H9 (cell line): ENCODE measurements at regions not wholly inside any gene's neighbourhood (a gene's known extent, or its start where the extent isn't known, plus 50 kb on each side); places are given as distances from the start of the nearest gene placed in this dataset.

ENCODE experiments used
- DNase-seq: peaks from one replicate; pipeline ENCODE4 v3.0.0-alpha.2; 2017
- H2AFZ ChIP-seq: one replicate; pipeline ENCODE4 v1.6.1; 2013; ENCODE audit warnings: mild to moderate bottlenecking, low read length, control low read depth, moderate library complexity
- H2AK5ac ChIP-seq: 2 replicates; pipeline ENCODE4 v1.6.1; 2013; ENCODE audit warnings: low read length, control low read depth, mixed read lengths; ENCODE audit not compliant: insufficient read length
- H2BK120ac ChIP-seq: one replicate; pipeline ENCODE4 v1.6.1; 2013; ENCODE audit warnings: low read depth, mild to moderate bottlenecking, low read length, control low read depth, inconsistent platforms; ENCODE audit not compliant: poor library complexity, severe bottlenecking
- H2BK12ac ChIP-seq: 2 replicates; pipeline ENCODE4 v1.6.1; 2013; ENCODE audit warnings: low read length, control low read depth, mixed read lengths, low read depth; ENCODE audit not compliant: insufficient read length
- H2BK15ac ChIP-seq: 2 replicates; pipeline ENCODE4 v1.6.1; 2013; ENCODE audit warnings: low read depth, low read length, control low read depth
- H2BK20ac ChIP-seq: one replicate; pipeline ENCODE4 v1.6.1; 2013; ENCODE audit warnings: low read depth, mild to moderate bottlenecking, low read length, control low read depth, inconsistent platforms; ENCODE audit not compliant: poor library complexity, severe bottlenecking
- H2BK5ac ChIP-seq: 2 replicates; pipeline ENCODE4 v1.6.1; 2013; ENCODE audit warnings: low read length, control low read depth, mixed read lengths; ENCODE audit not compliant: insufficient read length
- H3K14ac ChIP-seq: 2 replicates; pipeline ENCODE4 v1.6.1; 2013; ENCODE audit warnings: low read length, control low read depth; ENCODE audit not compliant: insufficient read depth
- H3K18ac ChIP-seq: 2 replicates; pipeline ENCODE4 v1.6.1; 2013; ENCODE audit warnings: low read depth, mild to moderate bottlenecking, mixed read lengths, low read length, control low read depth; ENCODE audit not compliant: insufficient read length
- H3K23ac ChIP-seq: 2 replicates; pipeline ENCODE4 v1.6.1; 2013; ENCODE audit warnings: low read length, control low read depth, mixed read lengths, low read depth; ENCODE audit not compliant: insufficient read length
- H3K23me2 ChIP-seq: 2 replicates; pipeline ENCODE4 v1.6.1; 2013; ENCODE audit warnings: low read depth, mild to moderate bottlenecking, mixed read lengths, low read length, control low read depth; ENCODE audit not compliant: insufficient read length, poor library complexity, severe bottlenecking
- H3K27ac ChIP-seq: 2 replicates; pipeline ENCODE4 v1.5.1; 2013; ENCODE audit warnings: low read length, control low read depth, mixed read lengths, low read depth; ENCODE audit not compliant: insufficient read length
- H3K27me3 ChIP-seq: 2 replicates; pipeline ENCODE4 v1.6.1; 2013; ENCODE audit warnings: low read length, control low read depth, inconsistent platforms; ENCODE audit not compliant: insufficient read depth
- H3K4ac ChIP-seq: 2 replicates; pipeline ENCODE4 v1.6.1; 2013; ENCODE audit warnings: low read depth, mild to moderate bottlenecking, control low read depth, inconsistent platforms, low read length, moderate library complexity
- H3K4me1 ChIP-seq: 2 replicates; pipeline ENCODE4 v1.6.1; 2013; ENCODE audit warnings: low read length, control low read depth, inconsistent platforms; ENCODE audit not compliant: insufficient read depth
- H3K4me2 ChIP-seq: 2 replicates; pipeline ENCODE4 v1.6.1; 2013; ENCODE audit warnings: low read length, control low read depth, mixed read lengths; ENCODE audit not compliant: insufficient read length, insufficient read depth
- H3K56ac ChIP-seq: 2 replicates; pipeline ENCODE4 v1.6.1; 2013; ENCODE audit warnings: low read depth, mild to moderate bottlenecking, mixed read lengths, low read length, control low read depth; ENCODE audit not compliant: insufficient read length
- H3K79me1 ChIP-seq: 2 replicates; pipeline ENCODE4 v1.6.1; 2013; ENCODE audit warnings: low read depth, mild to moderate bottlenecking, moderate library complexity, low read length, control low read depth, inconsistent platforms; ENCODE audit not compliant: insufficient read depth, poor library complexity, severe bottlenecking
- H3K79me2 ChIP-seq: 2 replicates; pipeline ENCODE4 v1.6.1; 2013; ENCODE audit warnings: low read length, control low read depth, inconsistent platforms; ENCODE audit not compliant: insufficient read depth
- H3K9ac ChIP-seq: 2 replicates; pipeline ENCODE4 v1.6.1; 2013; ENCODE audit warnings: low read length, control low read depth, mixed read lengths; ENCODE audit not compliant: insufficient read length; ENCODE audit errors: extremely low read depth
- H3K9me3 ChIP-seq: one replicate; pipeline ENCODE4 v1.6.1; 2013; ENCODE audit warnings: low read depth, low read length, inconsistent platforms; ENCODE audit not compliant: control insufficient read depth
- H3T11ph ChIP-seq: one replicate; pipeline ENCODE4 v1.6.1; 2013; ENCODE audit warnings: mild to moderate bottlenecking, low read length, control low read depth, inconsistent platforms
- H4K20me1 ChIP-seq: one replicate; pipeline ENCODE4 v1.6.1; 2013; ENCODE audit not compliant: control insufficient read depth, insufficient read length, insufficient read depth
- H4K5ac ChIP-seq: 2 replicates; pipeline ENCODE4 v1.6.1; 2013; ENCODE audit warnings: low read depth, mild to moderate bottlenecking, mixed read lengths, low read length, control low read depth; ENCODE audit not compliant: insufficient read length
- H4K8ac ChIP-seq: replicated peaks from 2 replicates; pipeline ENCODE4 v1.6.1; 2013; ENCODE audit warnings: low read length, control low read depth, mixed read lengths, low read depth; ENCODE audit not compliant: insufficient read length
- H4K91ac ChIP-seq: 2 replicates; pipeline ENCODE4 v1.6.1; 2013; ENCODE audit warnings: low read depth, mild to moderate bottlenecking, moderate library complexity, mixed read lengths, low read length, control low read depth; ENCODE audit not compliant: insufficient read length
- H3K27ac Mint-ChIP-seq, 3 experiments: 2 replicates in 2 of 3; 3 replicates in 1 of 3; pipeline ENCODE4 v1.8.0; 2020 to 2021; ENCODE audit warnings: mixed read lengths in 3 of 3, mild to moderate bottlenecking in 1 of 3, moderate library complexity in 1 of 3
- H3K27me3 Mint-ChIP-seq: 2 replicates; pipeline ENCODE4 v1.8.0; 2021; ENCODE audit warnings: low read depth, mild to moderate bottlenecking, moderate library complexity, mixed read lengths
- H3K36me3 Mint-ChIP-seq, 3 experiments: 2 replicates in 2 of 3; 3 replicates in 1 of 3; pipeline ENCODE4 v1.8.0; 2020 to 2021; ENCODE audit warnings: low read depth in 3 of 3, mixed read lengths in 3 of 3; ENCODE audit not compliant: insufficient read depth in 1 of 3
- H3K4me1 Mint-ChIP-seq, 2 experiments: 2 replicates each; pipeline ENCODE4 v1.8.0; 2020; ENCODE audit warnings: mixed read lengths in 2 of 2
- H3K4me3 Mint-ChIP-seq, 2 experiments: 2 replicates in 1 of 2; 3 replicates in 1 of 2; pipeline ENCODE4 v1.8.0; 2020 to 2021; ENCODE audit warnings: mild to moderate bottlenecking in 2 of 2, mixed read lengths in 2 of 2, moderate library complexity in 1 of 2
- H3K9me3 Mint-ChIP-seq, 2 experiments: 2 replicates in 1 of 2; 3 replicates in 1 of 2; pipeline ENCODE4 v1.8.0; 2020; ENCODE audit warnings: mild to moderate bottlenecking in 2 of 2, mixed read lengths in 2 of 2, moderate library complexity in 1 of 2
- WGBS: extraction: QIAGEN DNeasy Blood & Tissue Kit; methylation state at CpG from one replicate; pipeline ENCODE4 v1.1.7; 2013; ENCODE audit warnings: missing lambda C conversion rate, low lambda C conversion rate, mixed read lengths; ENCODE audit not compliant: insufficient read length; ENCODE audit errors: extremely low coverage; 5-methylcytosine and 5-hydroxymethylcytosine counted together
- TF ChIP-seq, protein P1 (sequence below): fragments of 200-600 bp; sonication (generic); conservative IDR thresholded peaks from 3 replicates; pipeline ENCODE4 v1.8.0; 2021; ENCODE audit warnings: antibody characterized with exemption, mild to moderate bottlenecking

DNA sequence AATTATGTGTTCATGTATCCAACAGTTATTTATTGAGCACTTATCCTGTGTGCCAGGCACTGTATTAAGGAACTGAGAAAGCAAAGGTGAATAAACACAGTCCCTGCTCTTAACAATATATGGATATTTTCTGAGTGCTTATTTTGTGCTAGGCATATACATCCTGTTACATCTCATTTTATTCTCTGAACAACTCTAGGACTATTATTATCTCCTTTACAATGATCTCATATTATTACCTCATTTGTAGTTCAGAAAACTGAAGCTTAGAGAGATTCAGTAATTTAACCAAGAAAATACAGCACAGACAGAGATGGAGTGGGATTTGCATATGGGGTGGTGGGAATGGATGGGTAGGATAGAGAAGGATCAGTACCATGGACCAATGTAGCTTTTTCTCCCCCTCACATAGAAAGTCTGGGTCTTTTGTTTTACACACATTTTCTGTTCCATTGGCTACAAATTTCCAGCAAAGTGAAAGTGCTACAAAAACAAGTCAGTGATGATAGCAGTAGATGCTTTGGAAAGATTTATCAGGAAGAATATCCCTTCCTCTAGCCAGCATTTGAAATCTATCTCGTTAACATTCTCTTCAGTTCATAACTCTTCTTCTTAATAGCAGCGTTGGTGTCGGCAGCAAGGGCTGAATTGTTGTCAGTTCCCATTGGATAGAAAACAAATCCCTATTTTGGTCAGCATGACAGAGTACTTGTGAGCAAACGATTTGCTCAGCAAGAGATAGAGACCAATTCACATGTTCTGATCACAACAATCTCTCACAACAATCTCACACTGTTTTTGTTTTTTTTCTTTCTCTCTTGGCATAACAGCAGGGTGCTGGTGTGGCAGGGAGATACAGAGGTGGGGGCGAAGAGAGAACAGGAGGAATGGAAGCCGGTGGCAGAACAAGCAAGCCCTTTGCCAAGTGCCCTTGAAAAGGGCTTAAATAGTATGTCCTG lies 102.2 kb upstream of the KCTD1 start:
- no peak overlapping the region for H2BK20ac ChIP-seq
- no peak overlapping the region for H2BK5ac ChIP-seq
- peaks cover 45% of the 10 kb centered on the region in 2 experiments for H3K4me1 Mint-ChIP-seq
- H3K79me2 ChIP-seq, result no peaks in the 10 kb centered on the region
- H3K27me3 ChIP-seq, result peaks cover 4% of the 10 kb centered on the region; the same call in 1 of the 2 replicates
- H4K5ac ChIP-seq, result no peak overlapping the region
- H4K91ac ChIP-seq, result no peak overlapping the region
- no peak overlapping the region for H3K14ac ChIP-seq
- no peak overlapping the region for H2AK5ac ChIP-seq
- H4K8ac ChIP-seq, result no peak overlapping the region
- no peak overlapping the region for H3K9ac ChIP-seq
- TF ChIP-seq, protein P1, sequence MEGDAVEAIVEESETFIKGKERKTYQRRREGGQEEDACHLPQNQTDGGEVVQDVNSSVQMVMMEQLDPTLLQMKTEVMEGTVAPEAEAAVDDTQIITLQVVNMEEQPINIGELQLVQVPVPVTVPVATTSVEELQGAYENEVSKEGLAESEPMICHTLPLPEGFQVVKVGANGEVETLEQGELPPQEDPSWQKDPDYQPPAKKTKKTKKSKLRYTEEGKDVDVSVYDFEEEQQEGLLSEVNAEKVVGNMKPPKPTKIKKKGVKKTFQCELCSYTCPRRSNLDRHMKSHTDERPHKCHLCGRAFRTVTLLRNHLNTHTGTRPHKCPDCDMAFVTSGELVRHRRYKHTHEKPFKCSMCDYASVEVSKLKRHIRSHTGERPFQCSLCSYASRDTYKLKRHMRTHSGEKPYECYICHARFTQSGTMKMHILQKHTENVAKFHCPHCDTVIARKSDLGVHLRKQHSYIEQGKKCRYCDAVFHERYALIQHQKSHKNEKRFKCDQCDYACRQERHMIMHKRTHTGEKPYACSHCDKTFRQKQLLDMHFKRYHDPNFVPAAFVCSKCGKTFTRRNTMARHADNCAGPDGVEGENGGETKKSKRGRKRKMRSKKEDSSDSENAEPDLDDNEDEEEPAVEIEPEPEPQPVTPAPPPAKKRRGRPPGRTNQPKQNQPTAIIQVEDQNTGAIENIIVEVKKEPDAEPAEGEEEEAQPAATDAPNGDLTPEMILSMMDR, result no peak
- no peak overlapping the region for H3K4me3 Mint-ChIP-seq
- H2BK15ac ChIP-seq, result no peak overlapping the region
- DNase-seq, result no peak
- peaks cover 42% of the 10 kb centered on the region for H3K27me3 Mint-ChIP-seq
- no peak overlapping the region for H2BK120ac ChIP-seq
- H3K4me1 ChIP-seq, result no peaks in the 10 kb centered on the region; the same call in 1 of the 2 replicates
- H3K27ac ChIP-seq, result no peak overlapping the region
- no CpG with 5 or more reads among the region's 6 CpGs for WGBS
- no peaks in the 10 kb centered on the region for H3K79me1 ChIP-seq
- H3K4me2 ChIP-seq, result no peak overlapping the region
- H3K18ac ChIP-seq, result no peak overlapping the region
- H3K36me3 Mint-ChIP-seq, result no peaks in the 10 kb centered on the region
- H3T11ph ChIP-seq, result no peak overlapping the region
- H3K9me3 ChIP-seq, result no peaks in the 10 kb centered on the region
- no peak overlapping the region for H3K56ac ChIP-seq
- peaks cover 3% of the 10 kb centered on the region for H3K23me2 ChIP-seq
- no peaks in the 10 kb centered on the region for H4K20me1 ChIP-seq
- H3K4ac ChIP-seq, result no peak overlapping the region
- 0 out of 7 replicates have a peak overlapping the region, but pooled peaks of 1 of the 3 experiments have one; percentile 10 for H3K27ac Mint-ChIP-seq
- no peak overlapping the region for H3K23ac ChIP-seq
- H2BK12ac ChIP-seq, result no peak overlapping the region
- H2AFZ ChIP-seq, result no peak overlapping the region
- H3K9me3 Mint-ChIP-seq, result no peaks in the 10 kb centered on the region
